GM23338 (cell line): ENCODE measurements at regions not wholly inside any gene's neighbourhood (a gene's known extent, or its start where the extent isn't known, plus 50 kb on each side); places are given as distances from the start of the nearest gene placed in this dataset.

ENCODE experiments used
- ATAC-seq: fragments of 200-7000 bp; cut with Tn5 transposase; 3 replicates; pipeline ENCODE4 v1.9.1; 2020
- DNase-seq: peaks from one replicate; pipeline ENCODE4 v3.0.0-alpha.2; 2015; ENCODE audit warnings: low spot score
- H2AFZ ChIP-seq: fragments of 200-600 bp; sonication (generic); 2 replicates; pipeline ENCODE4 v1.8.0; 2016; ENCODE audit warnings: antibody characterized with exemption, mild to moderate bottlenecking, moderate library complexity
- H3F3A ChIP-seq: fragments of 200-600 bp; sonication (generic); replicated peaks from 2 replicates; pipeline ENCODE4 v1.8.0; 2017; ENCODE audit warnings: antibody characterized with exemption, mixed run types, low read depth
- H3K27ac ChIP-seq: fragments of 200-600 bp; sonication (generic); 2 replicates; pipeline ENCODE4 v1.6.1; 2016; ENCODE audit warnings: low read depth
- H3K27me3 ChIP-seq: fragments of 200-600 bp; sonication (generic); 2 replicates; pipeline ENCODE4 v1.8.0; 2016; ENCODE audit warnings: mild to moderate bottlenecking, mixed run types, moderate library complexity; ENCODE audit not compliant: insufficient read depth
- H3K36me3 ChIP-seq: fragments of 200-600 bp; sonication (generic); 2 replicates; pipeline ENCODE4 v1.8.0; 2016; ENCODE audit warnings: mild to moderate bottlenecking; ENCODE audit not compliant: insufficient read depth
- H3K4me1 ChIP-seq: fragments of 200-600 bp; sonication (generic); 2 replicates; pipeline ENCODE4 v1.8.0; 2016; ENCODE audit warnings: mild to moderate bottlenecking, moderate library complexity; ENCODE audit not compliant: insufficient read depth
- H3K4me2 ChIP-seq: fragments of 200-600 bp; sonication (generic); 2 replicates; pipeline ENCODE4 v1.7.1; 2017; ENCODE audit warnings: mixed run types
- H3K4me3 ChIP-seq: fragments of 200-600 bp; sonication (generic); 2 replicates; pipeline ENCODE4 v1.6.1; 2016; ENCODE audit warnings: mixed run types
- H3K79me2 ChIP-seq: fragments of 200-600 bp; sonication (generic); replicated peaks from 2 replicates; pipeline ENCODE4 v1.8.0; 2017; ENCODE audit warnings: mild to moderate bottlenecking; ENCODE audit not compliant: insufficient read depth
- H3K9me2 ChIP-seq: fragments of 200-600 bp; sonication (generic); 2 replicates; pipeline ENCODE4 v1.8.0; 2017; ENCODE audit not compliant: insufficient read depth
- H4K20me1 ChIP-seq: fragments of 200-600 bp; sonication (generic); replicated peaks from 2 replicates; pipeline ENCODE4 v1.8.0; 2017; ENCODE audit warnings: mild to moderate bottlenecking; ENCODE audit not compliant: insufficient read depth
- H3K27ac Mint-ChIP-seq: 2 replicates; pipeline ENCODE4 v1.8.0; 2020; ENCODE audit warnings: inconsistent platforms, mild to moderate bottlenecking, moderate library complexity, mixed read lengths
- H3K27me3 Mint-ChIP-seq: 3 replicates; pipeline ENCODE4 v1.8.0; 2022; ENCODE audit warnings: low read depth, mild to moderate bottlenecking, moderate library complexity, mixed read lengths, inconsistent platforms; ENCODE audit not compliant: insufficient read depth, poor library complexity
- H3K36me3 Mint-ChIP-seq: 3 replicates; pipeline ENCODE4 v1.8.0; 2021; ENCODE audit warnings: low read depth, mild to moderate bottlenecking, inconsistent platforms, moderate library complexity, mixed read lengths
- H3K4me1 Mint-ChIP-seq: 3 replicates; pipeline ENCODE4 v1.8.0; 2020; ENCODE audit warnings: mild to moderate bottlenecking, inconsistent platforms, mixed read lengths
- H3K4me3 Mint-ChIP-seq: 3 replicates; pipeline ENCODE4 v1.8.0; 2021; ENCODE audit warnings: moderate library complexity, mild to moderate bottlenecking, inconsistent platforms, mixed read lengths
- H3K9me3 Mint-ChIP-seq: 3 replicates; pipeline ENCODE4 v1.8.0; 2020; ENCODE audit warnings: moderate library complexity, mild to moderate bottlenecking, inconsistent platforms, mixed read lengths
- CREB1 ChIP-seq: fragments of 250-450 bp; sonication (Bioruptor Pico); IDR thresholded peaks from 2 replicates; pipeline ENCODE4 v1.5.0; 2020; ENCODE audit warnings: low read depth, mild to moderate bottlenecking, moderate library complexity
- CTCF ChIP-seq, 2 experiments: fragments of 200-600 bp in 1 of 2; sonication (generic) in 1 of 2; conservative IDR thresholded peaks; 2 replicates each; pipeline versions ENCODE4 v1.5.1 to v1.6.1; 2016 to 2017; ENCODE audit warnings: antibody characterized with exemption in 2 of 2, low read depth in 2 of 2, mild to moderate bottlenecking in 2 of 2, moderate library complexity in 1 of 2
- ETS1 ChIP-seq: IDR thresholded peaks from 2 replicates; pipeline ENCODE4 v1.6.1; 2016; ENCODE audit warnings: antibody characterized with exemption
- NANOG ChIP-seq: IDR thresholded peaks from 2 replicates; pipeline ENCODE4 v1.6.1; 2016; ENCODE audit warnings: antibody characterized with exemption, borderline replicate concordance
- STAT1 ChIP-seq: IDR thresholded peaks from one replicate; pipeline ENCODE4 v1.6.1; 2016; ENCODE audit warnings: antibody characterized with exemption; ENCODE audit not compliant: unreplicated experiment
- ZNF114 ChIP-seq: fragments of 250-450 bp; sonication (Bioruptor Pico); IDR thresholded peaks from 2 replicates; pipeline ENCODE4 v1.5.0; 2020; ENCODE audit warnings: mild to moderate bottlenecking, moderate library complexity
- ZNF331 ChIP-seq: fragments of 250-450 bp; sonication (Bioruptor Pico); IDR thresholded peaks from 2 replicates; pipeline ENCODE4 v1.5.0; 2020; ENCODE audit warnings: low read depth, mild to moderate bottlenecking, moderate library complexity
- ZNF462 ChIP-seq: fragments of 250-450 bp; sonication (Bioruptor Pico); IDR thresholded peaks from 2 replicates; pipeline ENCODE4 v1.5.0; 2020; ENCODE audit warnings: mild to moderate bottlenecking, moderate library complexity

GRCh38 chr2:129895061-129895460, 84.4 kb upstream of the RAB6C start (continued):
- TF ChIP-seq CREB1 (CRISPR knock-in tag) (no peak), ZNF462 (CRISPR knock-in tag) (no peak), ZNF331 (CRISPR knock-in tag) (no peak), ETS1 (no peak)

GRCh38 chr2:129895526-129896082, 83.9 kb upstream of the RAB6C start:
- H3K79me2 ChIP-seq, result no peaks in the 10 kb centered on the region
- no peak overlapping the region for H2AFZ ChIP-seq
- Mint-ChIP-seq H3K4me1 (peaks cover 4% of the 10 kb centered on the region; the same call in 1 of the 3 replicates), H3K9me3 (peaks cover 8% of the 10 kb centered on the region), H3K27ac (no peak overlapping the region), H3K36me3 (no peaks in the 10 kb centered on the region), H3K4me3 (no peak overlapping the region), H3K27me3 (peaks cover 2% of the 10 kb centered on the region)
- H4K20me1 ChIP-seq, result no peaks in the 10 kb centered on the region
- no peaks in the 10 kb centered on the region; the same call in none of the 2 replicates for H3K9me2 ChIP-seq
- no peaks in the 10 kb centered on the region for H3K36me3 ChIP-seq
- ATAC-seq (no peak), DNase-seq (no peak)
- no peaks in the 10 kb centered on the region for H3F3A ChIP-seq
- H3K4me3 ChIP-seq, result no peak overlapping the region
- H3K4me1 ChIP-seq, result no peaks in the 10 kb centered on the region
- H3K27ac ChIP-seq, result no peak overlapping the region
- H3K27me3 ChIP-seq, result no peaks in the 10 kb centered on the region
- no peak overlapping the region for H3K4me2 ChIP-seq
- TF ChIP-seq STAT1 (no peak), ZNF114 (CRISPR knock-in tag) (no peak), CTCF (conservative IDR thresholded peaks at IDR 0.05; ENCODE audit: low read depth in 2 of 2) (no peak), NANOG (no peak), ETS1 (no peak)
